ENCODE measurements at regions not wholly inside any gene's neighbourhood (a gene's known extent, or its start where the extent isn't known, plus 50 kb on each side); places are given as distances from the start of the nearest gene placed in this dataset.

DNA sequence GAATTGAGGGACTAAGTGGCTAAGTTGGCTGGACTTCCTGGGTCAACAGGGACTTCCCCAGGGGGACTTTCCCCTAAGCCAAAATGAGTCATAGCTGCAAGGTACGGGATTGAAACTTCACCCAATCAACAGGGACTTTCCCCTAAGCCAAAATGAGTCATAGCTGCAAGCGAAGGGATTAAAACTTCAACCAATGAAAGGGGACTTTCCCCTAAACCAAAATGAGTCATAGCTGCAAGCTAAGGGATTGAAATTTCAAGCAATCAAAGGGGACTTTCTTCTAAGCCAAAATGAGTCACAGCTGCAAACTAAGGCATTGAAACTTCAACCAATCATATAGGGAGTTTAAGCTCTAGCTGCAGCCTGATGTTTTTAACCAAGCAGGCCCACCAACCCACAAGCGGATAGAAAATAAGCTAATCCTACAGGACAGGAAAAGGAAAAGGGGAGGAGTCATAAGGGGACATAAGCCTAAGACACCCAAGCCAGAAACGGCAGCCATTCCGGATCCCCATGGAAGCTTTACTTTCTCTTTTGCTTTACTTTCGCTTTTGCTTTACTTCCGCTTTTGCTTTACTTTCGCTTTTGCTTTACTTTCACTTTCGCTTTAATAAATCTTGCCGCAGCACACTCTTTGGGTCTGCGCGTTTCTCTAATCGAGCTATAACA is 1375.4 kb upstream of the CELF4 start:
- TF ChIP-seq, protein P1, sequence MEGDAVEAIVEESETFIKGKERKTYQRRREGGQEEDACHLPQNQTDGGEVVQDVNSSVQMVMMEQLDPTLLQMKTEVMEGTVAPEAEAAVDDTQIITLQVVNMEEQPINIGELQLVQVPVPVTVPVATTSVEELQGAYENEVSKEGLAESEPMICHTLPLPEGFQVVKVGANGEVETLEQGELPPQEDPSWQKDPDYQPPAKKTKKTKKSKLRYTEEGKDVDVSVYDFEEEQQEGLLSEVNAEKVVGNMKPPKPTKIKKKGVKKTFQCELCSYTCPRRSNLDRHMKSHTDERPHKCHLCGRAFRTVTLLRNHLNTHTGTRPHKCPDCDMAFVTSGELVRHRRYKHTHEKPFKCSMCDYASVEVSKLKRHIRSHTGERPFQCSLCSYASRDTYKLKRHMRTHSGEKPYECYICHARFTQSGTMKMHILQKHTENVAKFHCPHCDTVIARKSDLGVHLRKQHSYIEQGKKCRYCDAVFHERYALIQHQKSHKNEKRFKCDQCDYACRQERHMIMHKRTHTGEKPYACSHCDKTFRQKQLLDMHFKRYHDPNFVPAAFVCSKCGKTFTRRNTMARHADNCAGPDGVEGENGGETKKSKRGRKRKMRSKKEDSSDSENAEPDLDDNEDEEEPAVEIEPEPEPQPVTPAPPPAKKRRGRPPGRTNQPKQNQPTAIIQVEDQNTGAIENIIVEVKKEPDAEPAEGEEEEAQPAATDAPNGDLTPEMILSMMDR (IDR thresholded peaks at IDR 0.05): no peak
- no peak for TF ChIP-seq POLR2A (IDR thresholded peaks at IDR 0.05)

Data from testis (tissue), 2 donors.